A172 (cell line): ENCODE measurements at regions not wholly inside any gene's neighbourhood (a gene's known extent, or its start where the extent isn't known, plus 50 kb on each side); places are given as distances from the start of the nearest gene placed in this dataset.

Experiments used
- DNase-seq: peaks from one replicate; pipeline ENCODE4 v3.0.0-alpha.2; 2015; ENCODE audit warnings: low spot score

DNA sequence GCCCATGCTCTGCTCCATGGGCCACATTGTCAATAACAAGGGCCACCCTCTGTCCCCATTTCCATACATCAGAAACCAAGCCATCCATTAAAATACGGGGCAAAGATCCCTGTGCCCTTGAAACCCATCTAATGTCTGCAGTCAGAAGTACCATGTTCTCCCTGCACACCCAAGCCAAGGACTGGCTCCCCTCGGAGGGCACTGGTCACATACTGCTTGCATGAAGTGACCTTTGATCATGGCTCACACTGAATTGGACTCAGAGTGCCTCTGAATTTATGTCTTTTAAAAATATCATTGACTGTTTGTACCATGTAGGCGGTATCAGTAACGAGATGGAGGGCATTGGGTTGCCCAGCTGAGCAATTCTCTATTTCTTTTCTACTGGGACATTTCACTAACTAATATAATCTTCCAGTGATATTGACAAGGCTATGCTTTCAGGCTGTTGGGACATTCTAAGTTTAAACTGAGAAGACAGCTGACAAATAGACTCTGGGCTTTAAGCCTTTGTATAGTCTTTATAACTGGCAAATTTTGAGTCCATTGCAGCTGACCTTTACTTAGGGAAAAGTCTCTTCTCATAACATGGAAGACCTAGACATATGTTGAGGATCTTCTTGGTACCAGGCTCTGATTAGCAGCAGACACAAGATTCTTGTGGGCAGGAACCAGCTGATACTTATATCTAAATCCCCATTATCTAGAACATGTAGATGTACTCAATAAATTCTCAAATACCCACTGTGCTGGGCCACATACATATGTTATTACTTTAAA, 214.3 kb downstream of the MYCN start:
- no peak for DNase-seq

DNA sequence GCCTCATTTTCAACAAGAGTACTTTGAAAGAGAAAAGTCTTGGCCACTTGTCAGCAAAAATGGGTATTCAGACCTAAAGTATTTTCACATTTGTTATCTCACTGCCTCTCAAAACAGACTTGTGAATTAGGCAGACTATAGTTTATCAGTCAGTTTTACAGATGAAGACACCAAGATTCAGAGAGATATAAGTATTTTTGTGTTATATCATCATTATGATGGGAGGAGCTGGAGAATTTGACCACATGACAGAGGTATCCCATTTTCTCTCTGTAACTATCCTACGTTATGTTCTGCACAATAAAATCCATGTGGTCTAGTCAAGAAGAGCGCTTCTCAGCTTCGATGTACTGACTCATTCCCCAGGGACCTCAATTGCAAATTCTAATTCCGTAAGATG, 213.7 kb downstream of the MYCN start:
- DNase-seq, result no peak

DNA sequence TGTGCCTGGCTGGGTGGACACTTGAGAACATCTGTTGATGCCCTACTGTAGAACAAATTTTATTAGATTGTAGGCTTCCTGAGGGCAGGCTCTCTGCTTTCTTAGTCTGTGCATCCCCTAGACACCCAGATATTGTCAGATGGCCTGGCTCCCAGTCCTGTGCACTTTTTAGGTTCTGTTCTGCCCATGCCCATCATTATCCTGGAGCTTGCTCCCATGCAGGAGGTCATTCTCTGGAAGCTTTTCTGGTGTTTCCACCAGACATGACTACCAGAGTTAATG, 213.3 kb downstream of the MYCN start:
- DNase-seq, result no peak

DNA sequence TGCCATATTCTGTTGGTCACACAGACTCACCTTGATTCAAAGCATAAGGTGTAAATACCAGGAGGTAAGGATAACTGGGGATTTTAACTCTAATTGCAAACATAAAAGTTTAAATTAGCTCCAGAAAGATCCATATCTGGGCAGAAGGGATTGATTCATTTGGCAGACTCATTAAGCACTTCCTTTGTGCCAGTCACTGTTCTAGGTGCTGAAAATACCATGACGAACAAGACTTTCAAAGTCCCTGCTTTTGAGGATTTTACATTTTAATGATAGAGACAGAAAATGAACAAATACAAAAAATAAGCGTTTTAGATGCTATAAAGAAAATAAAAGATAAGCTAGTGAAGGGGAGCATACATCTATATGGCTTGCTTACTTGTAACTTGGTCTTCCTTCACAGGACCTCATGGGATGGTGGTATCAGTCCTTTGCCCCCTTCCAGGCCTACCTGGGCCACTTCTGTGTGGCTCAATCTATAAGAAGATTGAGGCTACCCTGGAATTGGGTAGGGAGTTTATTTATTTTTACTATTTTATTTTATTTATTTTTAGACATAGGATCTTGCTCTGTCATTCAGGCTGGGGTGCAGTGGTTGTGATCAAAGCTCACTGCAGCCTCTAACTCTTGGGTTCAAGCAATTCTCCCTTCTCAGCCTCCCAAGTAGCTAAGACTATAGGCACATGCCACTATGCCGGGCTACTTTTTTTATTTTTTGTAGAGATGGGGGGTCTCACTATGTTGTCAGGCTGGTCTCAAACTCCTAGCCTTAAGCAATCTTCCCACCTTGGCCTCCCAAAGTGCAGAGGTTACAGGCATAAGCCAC, 212.8 kb downstream of the MYCN start:
- DNase-seq, result no peak

DNA sequence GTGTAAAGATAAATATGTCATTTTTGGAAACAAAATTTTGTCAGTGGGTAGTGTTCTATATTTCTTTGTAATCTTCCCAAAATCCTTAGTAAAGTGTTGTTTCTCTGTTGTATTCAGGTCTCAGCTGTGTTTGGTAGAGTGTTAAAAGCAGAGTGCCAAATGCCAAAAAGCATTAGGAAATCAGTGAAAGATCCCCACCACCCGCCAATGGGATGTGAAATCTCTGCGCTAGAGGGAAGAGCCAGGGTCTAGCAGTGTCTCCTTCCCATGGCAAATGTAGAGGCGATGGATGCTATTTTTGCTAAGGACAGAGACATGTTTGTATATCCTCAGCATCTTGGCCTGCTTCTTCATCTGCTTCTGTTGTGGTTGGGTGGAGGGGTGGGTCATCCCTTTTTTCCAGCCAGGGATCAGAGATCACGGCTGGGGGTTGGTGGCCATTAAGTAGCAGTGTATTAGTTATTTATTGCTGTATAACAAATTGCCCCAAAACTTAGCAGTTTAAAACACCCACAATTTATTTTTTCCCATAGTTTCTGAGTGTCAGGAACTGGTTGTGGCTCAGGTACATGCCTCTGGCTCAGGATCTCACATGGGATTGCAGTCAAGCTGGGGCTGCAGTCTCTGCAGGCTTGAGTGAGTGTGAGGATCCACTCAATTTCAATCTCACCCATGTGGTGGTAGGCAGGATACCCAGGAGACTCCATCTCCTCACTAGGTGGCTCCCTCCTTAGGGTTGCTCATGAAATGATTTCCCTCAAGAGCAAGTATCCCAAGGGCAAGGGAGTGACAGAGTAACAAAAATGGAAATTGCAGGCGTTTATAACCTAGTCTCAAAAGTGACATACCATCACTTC, 211.9 kb downstream of the MYCN start:
- no peak for DNase-seq

DNA sequence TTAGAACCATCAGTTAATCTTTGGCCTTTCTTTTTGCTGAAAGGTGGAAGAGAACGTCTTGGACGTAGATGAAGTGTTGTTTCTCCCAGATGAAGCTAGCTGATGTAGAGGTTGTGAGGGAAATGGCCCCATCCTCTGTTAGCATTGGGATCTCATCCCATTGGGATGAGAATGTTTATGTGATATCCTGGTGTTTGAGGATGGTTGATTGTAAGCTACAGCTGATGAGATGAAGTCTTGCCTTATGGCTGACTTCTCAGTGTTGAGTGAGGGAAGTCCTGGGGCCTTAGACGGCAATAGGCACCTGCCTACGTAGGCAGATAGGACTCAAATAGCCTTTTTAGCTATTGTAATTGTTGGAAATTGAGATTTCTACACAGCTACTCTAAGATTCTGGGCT, 211.3 kb downstream of the MYCN start:
- no peak for DNase-seq

DNA sequence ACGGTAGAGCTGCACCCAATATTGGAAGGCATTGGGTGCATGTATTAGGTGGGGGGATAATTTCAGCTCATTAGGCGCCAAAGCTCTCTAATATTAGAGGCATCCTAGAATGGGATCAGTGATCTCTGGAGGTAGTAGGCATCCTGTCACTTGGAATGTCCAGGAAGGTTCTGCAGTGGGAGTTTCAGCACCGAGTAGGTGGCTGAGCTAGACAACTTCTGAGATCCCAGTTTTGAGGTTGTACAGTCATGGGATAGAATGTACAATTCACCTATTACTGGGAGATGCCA, 210.9 kb downstream of the MYCN start:
- DNase-seq, result no peak

DNA sequence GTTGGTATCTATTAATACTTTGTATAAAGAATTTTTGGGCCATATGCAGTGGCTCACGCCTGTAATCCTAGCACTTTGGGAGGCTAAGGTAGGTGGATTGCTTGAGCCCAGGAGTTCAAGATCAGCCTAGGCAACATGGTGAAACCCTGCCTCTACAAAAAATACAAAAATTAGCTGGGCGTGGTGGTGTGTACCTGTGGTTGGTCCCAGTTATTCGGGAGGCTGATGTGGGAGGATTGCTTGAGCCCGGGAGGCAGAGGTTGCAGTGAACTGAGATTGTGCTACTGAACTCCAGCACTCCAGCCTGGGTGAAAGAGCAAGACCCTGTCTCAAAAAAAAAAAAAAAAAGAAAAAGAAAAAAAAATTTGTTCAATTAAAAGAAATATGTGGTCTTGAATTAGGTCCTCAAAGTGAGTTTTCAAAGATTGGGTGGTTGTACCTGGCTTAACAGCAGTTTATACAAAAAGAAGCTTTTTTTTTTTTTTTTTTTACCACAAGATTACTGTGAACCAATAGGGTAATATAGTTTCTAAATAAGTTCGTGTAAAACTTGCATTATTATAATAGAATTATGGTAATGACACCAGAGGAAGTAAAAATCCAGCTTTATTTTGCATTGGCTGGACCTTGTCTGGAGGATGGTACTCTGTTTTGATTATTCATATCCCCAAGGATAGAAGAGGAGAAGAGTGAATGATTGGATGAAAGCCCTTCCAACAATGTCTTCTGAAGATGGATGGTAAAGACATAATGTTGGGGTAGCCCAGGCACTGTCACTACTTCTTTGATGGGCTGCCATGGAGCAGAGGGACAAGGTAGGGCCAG, 210.3 kb downstream of the MYCN start:
- DNase-seq, result no peak

DNA sequence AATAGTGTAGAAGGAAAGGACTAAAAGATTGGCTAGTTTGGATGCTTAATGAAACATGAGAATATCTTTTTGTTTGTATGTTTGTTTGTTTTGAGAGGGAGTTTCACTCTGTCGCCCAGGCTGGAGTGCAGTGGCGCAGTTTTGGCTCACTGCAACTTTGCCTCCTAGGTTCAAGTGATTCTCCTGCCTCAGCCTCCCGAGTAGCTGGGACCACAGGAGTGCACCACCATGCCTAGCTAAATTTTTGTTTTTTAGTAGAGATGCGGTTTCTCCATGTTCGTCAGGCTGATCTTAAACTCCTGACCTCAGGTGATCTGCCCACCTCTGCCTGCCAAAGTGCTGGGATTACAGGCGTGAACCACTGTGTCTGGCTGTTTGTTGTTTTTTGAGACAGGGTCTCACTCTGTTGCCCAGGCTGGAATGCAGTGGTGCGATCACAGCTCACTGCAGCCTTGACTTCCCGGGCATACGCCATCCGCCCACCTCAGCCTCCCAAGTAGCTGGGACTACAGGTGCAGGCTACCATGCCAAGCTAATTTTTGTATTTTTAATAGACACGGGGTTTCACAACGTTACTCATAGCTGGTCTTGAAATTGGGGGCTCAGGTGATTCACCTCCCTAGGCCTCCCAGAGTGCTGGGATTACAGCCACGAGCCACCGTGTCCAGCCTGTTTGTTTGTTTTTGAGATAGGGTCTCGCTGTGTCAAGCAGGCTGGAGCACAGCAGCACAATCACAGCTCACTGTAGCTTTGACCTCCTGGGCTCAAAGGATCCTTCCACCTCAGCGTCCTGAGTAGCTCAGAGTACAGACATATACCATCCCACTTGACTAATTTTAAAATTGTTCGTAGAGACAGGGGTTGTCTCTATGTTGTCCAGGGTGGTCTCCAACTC, 209.2 kb downstream of the MYCN start:
- DNase-seq, result no peak

DNA sequence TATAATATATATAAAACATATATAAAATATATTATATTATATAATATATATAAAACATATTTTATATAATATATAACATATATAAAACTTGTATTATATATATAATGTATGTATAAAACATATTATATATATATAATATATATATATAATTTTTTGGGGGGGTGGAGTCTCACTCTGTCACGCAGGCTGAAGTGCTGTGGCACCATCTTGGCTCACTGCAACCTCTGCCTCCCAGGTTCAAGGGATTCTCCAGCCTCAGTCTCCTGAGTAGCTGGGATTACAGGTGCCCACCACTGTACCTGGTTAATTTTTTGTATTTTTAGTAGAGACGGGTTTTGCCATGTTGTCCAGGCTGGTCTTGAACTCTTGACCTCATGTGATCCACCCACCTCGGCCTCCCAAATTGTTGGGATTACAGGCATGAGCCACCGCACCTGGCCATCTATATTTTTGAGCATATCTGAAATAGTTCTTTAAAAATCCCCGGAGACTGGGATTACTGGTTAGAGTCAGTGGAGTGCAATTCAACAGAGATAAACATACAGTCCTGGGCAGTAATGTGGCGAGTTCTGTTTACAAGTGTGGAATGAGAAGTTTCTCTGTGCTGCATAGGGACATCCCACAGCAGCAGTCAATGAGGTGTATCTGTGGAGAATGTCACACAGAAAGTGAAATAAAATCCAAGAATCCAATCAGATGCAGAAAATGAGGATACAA, 208.4 kb downstream of the MYCN start:
- DNase-seq, result no peak

DNA sequence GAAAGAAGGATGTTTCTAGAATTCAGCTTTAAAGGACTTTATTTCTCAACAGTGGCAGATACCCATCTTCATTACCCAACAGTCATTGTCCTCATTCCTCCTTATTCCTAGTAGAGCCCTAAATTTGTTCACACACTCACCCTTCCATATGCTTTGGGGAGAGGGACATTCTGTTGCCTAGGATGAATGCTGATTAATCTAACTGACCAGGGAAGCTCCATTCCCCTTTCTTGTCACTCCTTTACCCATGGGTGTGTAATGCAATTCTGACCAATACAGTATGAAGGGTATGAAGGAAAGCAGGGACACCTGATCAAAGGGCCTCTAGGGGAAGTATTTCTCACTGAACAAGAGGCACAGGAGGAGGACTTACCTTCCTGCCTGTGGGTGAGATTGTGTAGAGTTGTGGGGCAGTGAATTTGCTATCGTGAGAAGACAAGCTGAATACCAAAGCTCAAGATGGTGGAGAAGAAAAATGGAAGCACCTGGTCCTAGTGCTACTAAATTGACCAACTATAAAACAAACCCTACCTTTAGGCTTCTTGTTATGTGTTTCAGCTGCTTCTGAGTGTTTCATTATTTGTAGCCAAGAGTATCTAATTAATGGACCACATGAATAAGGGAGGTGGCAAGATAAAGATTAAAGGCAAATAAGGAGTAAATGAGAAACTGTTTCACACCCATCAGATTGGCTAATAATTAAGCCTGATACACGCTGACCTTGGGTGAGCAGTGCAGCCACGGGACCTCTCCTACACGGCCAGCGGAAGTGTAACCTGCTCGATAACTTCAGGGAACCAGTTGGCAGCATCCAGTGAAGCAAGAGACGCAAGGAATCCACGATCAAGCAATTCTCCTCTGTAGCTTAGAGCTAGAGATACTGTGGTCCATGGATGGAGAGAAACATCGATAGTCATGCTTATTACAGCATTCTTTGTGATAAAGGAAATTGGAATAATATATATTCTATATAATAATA, 202.3 kb downstream of the MYCN start:
- no peak for DNase-seq

DNA sequence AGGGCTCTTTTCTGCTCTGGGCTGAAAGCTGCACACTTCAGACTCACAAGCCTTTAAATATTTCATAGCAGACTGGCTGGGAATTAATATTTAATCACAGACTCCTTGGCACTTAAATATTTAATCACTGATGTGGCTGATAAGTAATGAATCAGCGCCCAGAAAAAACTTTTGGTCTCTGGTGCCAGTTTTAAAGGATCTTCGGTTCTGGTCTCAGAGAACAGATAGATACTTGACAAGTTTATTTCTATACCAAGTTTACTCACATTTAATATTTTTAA, 201.2 kb downstream of the MYCN start:
- DNase-seq, result no peak

DNA sequence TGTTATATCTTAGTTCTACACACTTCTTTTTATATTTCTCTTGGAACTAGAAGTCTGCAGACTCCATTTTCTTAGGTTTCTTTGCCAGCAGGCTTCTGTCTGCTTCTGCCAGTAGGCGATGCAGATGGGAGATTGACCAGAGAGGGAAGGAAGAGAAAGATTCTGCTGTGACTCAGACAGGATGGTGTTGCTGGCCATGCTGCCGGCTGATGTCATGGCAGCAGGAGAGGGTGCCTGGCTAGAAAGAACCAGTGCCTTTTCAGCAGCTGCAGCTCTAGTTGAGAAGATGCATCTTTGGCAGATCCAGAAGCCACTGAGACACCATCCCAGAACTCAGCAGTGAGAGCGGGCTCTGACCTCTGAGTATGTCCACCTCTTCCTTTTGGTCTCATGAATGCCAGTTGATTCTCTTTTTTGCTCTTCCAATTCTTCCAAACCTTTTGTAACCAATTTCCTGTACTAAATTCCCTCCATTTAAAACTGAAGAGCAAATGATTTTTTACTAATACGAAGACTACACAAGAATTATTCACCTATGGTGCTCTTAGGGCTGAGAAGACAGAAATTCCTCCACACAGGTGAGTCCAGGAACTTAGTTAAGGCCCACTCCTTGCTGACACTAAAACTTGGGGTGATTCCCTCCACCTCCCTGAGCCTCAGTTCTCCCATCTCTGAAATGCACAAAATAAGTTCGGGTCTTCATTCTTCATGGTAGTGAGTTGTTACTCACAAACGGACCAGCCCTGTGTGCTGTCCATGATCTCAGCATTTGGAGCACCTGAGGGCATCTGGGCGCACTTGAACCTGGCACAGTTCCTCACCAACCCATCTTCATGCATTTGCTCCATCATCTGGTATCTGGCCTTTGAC, 200.7 kb downstream of the MYCN start:
- no peak for DNase-seq

DNA sequence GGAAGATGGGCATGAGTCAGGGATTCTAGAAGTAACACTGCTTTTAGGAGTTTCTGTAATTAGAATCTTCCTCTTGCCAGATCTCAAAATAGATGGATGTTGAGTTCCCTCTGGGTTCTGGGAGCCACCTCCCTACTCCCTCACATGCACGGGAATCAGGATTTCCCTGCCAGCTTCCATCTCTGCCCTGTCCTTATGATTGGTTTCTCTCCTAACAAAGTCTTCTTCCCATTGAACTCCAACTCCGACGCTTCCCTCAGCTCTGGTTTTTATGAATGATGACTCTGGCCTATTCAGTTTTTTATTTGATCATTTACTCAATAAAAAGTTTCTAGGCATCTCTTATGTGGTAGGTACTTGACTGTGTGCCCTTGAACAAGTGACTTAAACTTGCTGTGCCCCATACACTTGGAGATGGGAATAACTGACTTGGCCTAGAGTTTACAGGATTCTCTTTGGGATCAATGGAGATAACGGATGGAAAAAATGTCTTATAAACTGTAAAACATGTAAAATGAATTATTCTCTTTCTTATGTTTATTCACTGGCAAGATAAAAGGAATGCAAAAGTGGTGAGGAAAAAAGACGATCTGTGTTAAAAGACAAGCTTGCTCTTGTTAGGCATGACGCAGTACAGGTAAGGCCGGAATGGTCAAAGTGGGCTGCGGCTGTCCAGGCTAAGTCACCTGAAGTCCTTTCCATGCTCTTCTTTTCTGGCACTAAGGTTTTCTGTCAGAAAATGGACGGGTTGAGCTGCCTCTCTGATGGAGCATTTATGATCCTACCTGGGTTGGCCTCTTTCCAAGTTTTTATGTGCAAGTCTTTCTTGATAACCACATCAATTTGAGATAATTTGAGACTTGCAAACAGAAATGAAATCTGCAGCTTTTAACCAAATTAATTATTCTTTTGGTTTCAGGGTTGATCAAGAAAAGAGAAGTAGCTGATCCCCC, 199.6 kb downstream of the MYCN start:
- no peak for DNase-seq

DNA sequence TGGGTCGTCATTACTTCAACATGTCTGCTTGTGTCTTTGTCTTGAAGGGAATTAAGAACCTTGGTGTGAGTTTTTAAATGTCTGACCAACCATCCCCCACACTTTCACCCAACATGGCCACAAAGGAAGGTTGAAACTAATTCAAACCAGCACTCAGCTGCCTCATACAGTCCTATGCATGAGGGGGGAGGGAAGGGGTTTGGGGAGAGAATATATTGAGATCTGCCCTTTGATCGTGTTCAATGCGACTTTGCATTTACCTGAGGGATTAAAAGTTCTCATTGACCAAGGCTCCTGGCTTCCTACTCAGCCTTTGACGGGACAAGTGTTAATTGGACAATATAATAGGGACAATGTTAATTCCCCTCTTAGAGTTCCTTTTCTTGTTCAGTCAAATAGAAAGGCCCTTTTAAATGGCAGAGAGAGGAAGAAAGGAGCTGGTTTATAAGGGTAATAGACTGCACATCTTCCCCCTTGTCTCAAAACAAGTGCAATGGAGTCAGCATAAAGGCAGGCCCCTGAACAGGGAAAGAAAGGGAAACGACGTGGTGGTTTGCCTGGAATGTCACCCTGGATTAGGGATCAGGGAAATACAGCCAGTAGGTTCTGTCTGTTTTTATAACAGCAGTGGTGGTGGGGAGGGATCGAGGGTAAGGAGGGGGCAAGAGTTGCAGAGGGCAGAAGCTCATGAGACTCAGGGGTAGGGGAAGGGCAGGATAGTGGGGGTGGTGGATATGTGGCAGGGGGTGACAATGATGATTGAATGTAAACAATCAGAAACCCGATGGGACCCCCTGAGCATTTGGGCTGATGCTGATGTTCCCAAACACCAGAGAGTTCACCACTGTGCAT, 198.7 kb downstream of the MYCN start:
- DNase-seq, result no peak

DNA sequence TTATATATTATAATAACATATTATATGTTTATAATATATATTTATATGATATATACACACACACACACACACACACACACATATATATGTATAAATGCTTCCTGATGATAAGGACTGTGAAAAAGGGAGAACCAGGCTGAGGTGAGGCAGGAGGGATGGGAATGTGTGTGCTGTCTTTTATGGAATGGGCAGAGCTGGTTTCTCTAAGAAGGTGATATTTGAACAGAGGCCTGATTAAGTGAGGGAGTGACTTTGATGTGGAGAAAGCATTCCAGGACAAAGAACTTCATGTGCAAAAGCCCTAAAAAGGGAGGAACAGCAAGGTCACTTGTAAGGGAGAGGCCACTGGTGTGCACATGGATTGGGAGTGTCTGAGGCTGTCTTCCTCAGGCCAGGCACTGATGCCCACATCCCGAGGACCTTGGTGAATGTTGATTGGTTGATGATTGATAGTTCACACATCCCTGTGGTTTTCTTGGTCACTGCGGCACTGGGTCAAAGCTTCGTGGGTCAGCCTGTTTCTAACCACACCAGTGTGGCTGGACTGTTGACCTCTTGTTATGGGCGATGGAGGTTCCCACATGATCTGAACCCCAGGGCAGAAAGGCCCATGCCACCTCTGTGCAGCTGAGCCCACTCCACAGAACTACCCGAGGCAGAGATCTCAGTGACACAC, 196.9 kb downstream of the MYCN start:
- no peak for DNase-seq
